Stimulated activated CD8-positive, alpha-beta memory T cell treated with anti-CD3 and anti-CD28 coated beads, Interleukin-15, amount 100 ng/mL, for 24 hours (primary cell): ENCODE measurements at regions not wholly inside any gene's neighbourhood (a gene's known extent, or its start where the extent isn't known, plus 50 kb on each side); places are given as distances from the start of the nearest gene placed in this dataset.
"Not testable (repeated sequence)": the region's sequence is repeated elsewhere in the genome, so short reads cannot be mapped to it uniquely, and the experiment has no call there.

Source experiments
- DNase-seq: peaks from one replicate; pipeline ENCODE4 v3.0.0-alpha.2; 2020; ENCODE audit warnings: low read depth

GRCh38 chr2:120498576-120499394 lies 152.8 kb downstream of the INHBB start:
- no peak for DNase-seq

GRCh38 chr2:120499784-120500495 lies 154.0 kb downstream of the INHBB start:
- DNase-seq = no peak

GRCh38 chr2:120501591-120501990 lies 155.7 kb downstream of the INHBB start:
- no peak for DNase-seq

GRCh38 chr2:120502357-120502756 lies 156.4 kb downstream of the INHBB start:
- no peak for DNase-seq

GRCh38 chr2:120502761-120503160 lies 156.8 kb downstream of the INHBB start:
- no peak for DNase-seq

- no peak for DNase-seq
These were observed 157.4 kb downstream of the INHBB start for GRCh38 chr2:120503206-120503792.

- no peak for DNase-seq
These were observed 158.0 kb downstream of the INHBB start for GRCh38 chr2:120503793-120504571.

GRCh38 chr2:120504936-120505705 lies 159.2 kb downstream of the INHBB start:
- DNase-seq = no peak

GRCh38 chr2:120508567-120509041 lies 162.7 kb downstream of the INHBB start:
- no peak for DNase-seq

- DNase-seq = no peak
These were observed 163.4 kb downstream of the INHBB start for GRCh38 chr2:120509213-120509815.

- DNase-seq = no peak
These were observed 164.2 kb downstream of the INHBB start for GRCh38 chr2:120509991-120510735.

- no peak for DNase-seq
These were observed 164.9 kb downstream of the INHBB start for GRCh38 chr2:120510751-120511395.

GRCh38 chr2:120511536-120511935 lies 165.6 kb downstream of the INHBB start:
- no peak for DNase-seq

GRCh38 chr2:120511947-120512710 lies 166.2 kb downstream of the INHBB start:
- DNase-seq = no peak

GRCh38 chr2:120513776-120514357 lies 167.9 kb downstream of the INHBB start:
- DNase-seq = no peak

GRCh38 chr2:120514521-120514920 lies 168.6 kb downstream of the INHBB start:
- no peak for DNase-seq

- not testable (repeated sequence) for DNase-seq
These were observed 169.3 kb downstream of the INHBB start for GRCh38 chr2:120515066-120515758.
